ENCODE measurements at regions not wholly inside any gene's neighbourhood (a gene's known extent, or its start where the extent isn't known, plus 50 kb on each side); places are given as distances from the start of the nearest gene placed in this dataset.
"Not testable (repeated sequence)": the region's sequence is repeated elsewhere in the genome, so short reads cannot be mapped to it uniquely, and the experiment has no call there.

DNA sequence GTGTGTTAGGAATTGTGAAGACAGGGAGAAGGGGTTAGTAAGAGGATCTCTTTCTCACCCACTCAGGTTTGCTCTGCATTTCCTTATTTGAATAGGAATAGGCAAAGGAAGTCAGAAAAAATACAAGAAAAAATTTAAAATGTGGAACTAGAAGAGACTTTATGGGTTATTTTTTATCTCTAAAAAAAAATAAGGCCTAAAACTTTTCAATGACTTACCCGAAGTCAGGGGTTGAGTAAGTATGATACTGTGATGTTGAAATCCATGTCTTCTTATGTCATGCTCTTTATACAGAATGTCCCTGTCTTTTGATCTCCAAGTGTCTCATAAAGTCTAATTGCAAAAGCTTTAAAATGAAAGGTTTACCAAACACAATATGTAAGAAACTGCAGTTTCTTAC lies 148.3 kb upstream of the PIK3R1 start:
- H3K36me3 ChIP-seq (ENCODE audit: control insufficient read depth in 2 of 2, extremely low read depth in 1 of 2, insufficient read depth in 2 of 2, low read length in 2 of 2): no peaks in the 10 kb centered on the region
- no peak overlapping the region for H3K9ac ChIP-seq (ENCODE audit: control insufficient read depth, extremely low read depth, insufficient read depth, low read length)
- no peaks in the 10 kb centered on the region for H3K9me3 ChIP-seq (ENCODE audit: control insufficient read depth, low read depth, low read length)
- H3K4me3 ChIP-seq (ENCODE audit: control insufficient read depth in 2 of 3, extremely low read depth in 1 of 3, insufficient read depth in 2 of 3, low read depth in 1 of 3, low read length in 3 of 3): no peak overlapping the region
- dilution Hi-C loops (cut with MboI; ENCODE audit: extremely low pct_ligation_motif_present, low sequenced_read_pairs): no loop called here
- no peak for TF ChIP-seq EZH2 (IDR thresholded peaks at IDR 0.05; ENCODE audit: low read length)
- TF ChIP-seq, protein P1, sequence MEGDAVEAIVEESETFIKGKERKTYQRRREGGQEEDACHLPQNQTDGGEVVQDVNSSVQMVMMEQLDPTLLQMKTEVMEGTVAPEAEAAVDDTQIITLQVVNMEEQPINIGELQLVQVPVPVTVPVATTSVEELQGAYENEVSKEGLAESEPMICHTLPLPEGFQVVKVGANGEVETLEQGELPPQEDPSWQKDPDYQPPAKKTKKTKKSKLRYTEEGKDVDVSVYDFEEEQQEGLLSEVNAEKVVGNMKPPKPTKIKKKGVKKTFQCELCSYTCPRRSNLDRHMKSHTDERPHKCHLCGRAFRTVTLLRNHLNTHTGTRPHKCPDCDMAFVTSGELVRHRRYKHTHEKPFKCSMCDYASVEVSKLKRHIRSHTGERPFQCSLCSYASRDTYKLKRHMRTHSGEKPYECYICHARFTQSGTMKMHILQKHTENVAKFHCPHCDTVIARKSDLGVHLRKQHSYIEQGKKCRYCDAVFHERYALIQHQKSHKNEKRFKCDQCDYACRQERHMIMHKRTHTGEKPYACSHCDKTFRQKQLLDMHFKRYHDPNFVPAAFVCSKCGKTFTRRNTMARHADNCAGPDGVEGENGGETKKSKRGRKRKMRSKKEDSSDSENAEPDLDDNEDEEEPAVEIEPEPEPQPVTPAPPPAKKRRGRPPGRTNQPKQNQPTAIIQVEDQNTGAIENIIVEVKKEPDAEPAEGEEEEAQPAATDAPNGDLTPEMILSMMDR (optimal IDR thresholded peaks at IDR 0.05 in 1 of 3, IDR thresholded peaks at IDR 0.05 in 1 of 3, conservative IDR thresholded peaks at IDR 0.05 in 1 of 3; ENCODE audit: extremely low read depth in 1 of 3, insufficient read depth in 2 of 3, low read length in 3 of 3): no peak
- no peak overlapping the region for H3K4me2 ChIP-seq (ENCODE audit: control insufficient read depth, extremely low read depth, insufficient read depth, low read depth, low read length)
- H3K9me1 ChIP-seq (ENCODE audit: control insufficient read depth, extremely low read depth, insufficient read depth, low read length): no peaks in the 10 kb centered on the region
- no peaks in the 10 kb centered on the region for H3K4me1 ChIP-seq (ENCODE audit: control insufficient read depth, extremely low read depth, insufficient read depth, low read length)
- DNase-seq (ENCODE audit: low read depth, low spot score) (no peak), FAIRE-seq (no peak)
- no peaks in the 10 kb centered on the region for H3K79me2 ChIP-seq (ENCODE audit: control insufficient read depth, insufficient read depth, low read length)
- no peak overlapping the region for H3K27ac ChIP-seq (ENCODE audit: control insufficient read depth, insufficient read depth, low read length)
- no peaks in the 10 kb centered on the region for H4K20me1 ChIP-seq (ENCODE audit: control insufficient read depth, extremely low read depth, insufficient read depth, low read length)
- H3K27me3 ChIP-seq (ENCODE audit: control insufficient read depth, extremely low read depth, insufficient read depth, low read length): no peaks in the 10 kb centered on the region
- H2AFZ ChIP-seq (ENCODE audit: control insufficient read depth, low read length): no peak overlapping the region

DNA sequence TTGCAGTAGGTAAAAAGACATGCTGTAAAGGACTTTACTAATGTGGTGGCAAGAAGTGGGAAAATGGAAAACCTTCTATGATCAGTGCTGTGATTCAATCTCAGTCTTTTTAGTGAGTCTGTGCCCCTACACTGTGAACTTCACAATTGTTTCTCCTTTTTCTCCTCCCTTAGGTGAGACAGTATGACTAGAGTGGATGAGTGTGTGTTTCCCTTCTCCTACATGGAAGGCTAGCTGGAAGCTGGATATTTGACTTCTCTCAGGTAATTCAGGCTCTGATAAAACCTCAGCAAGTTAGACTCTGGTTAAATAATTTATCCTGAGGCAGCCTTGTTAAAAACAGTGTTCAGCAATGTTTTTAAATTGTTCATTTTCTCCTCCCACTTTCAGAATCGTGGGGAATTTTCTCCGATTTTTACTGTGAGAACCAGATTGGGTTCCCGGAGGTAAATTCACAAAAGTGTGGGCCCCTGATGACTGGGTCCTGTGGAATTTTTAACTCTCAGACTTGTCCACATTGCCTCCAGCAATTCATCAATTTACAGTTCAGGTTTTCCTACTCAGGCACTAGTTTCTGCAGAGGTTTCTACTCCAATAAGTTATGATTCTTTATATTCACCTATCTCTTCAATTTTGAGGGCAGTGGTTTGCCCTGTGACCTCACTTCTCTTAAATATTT lies 149.1 kb upstream of the PIK3R1 start:
- dilution Hi-C loops (cut with MboI; ENCODE audit: extremely low pct_ligation_motif_present, low sequenced_read_pairs): no loop called here
- Histone ChIP-seq H3K9me3 (ENCODE audit: control insufficient read depth, low read depth, low read length) (no peaks in the 10 kb centered on the region), H4K20me1 (ENCODE audit: control insufficient read depth, extremely low read depth, insufficient read depth, low read length) (no peaks in the 10 kb centered on the region), H3K9ac (ENCODE audit: control insufficient read depth, extremely low read depth, insufficient read depth, low read length) (peak overlapping the region; percentile 2), H3K4me1 (ENCODE audit: control insufficient read depth, extremely low read depth, insufficient read depth, low read length) (no peaks in the 10 kb centered on the region), H3K4me2 (ENCODE audit: control insufficient read depth, extremely low read depth, insufficient read depth, low read depth, low read length) (no peak overlapping the region), H3K27ac (ENCODE audit: control insufficient read depth, insufficient read depth, low read length) (no peak overlapping the region), H3K79me2 (ENCODE audit: control insufficient read depth, insufficient read depth, low read length) (no peaks in the 10 kb centered on the region), H3K9me1 (ENCODE audit: control insufficient read depth, extremely low read depth, insufficient read depth, low read length) (no peaks in the 10 kb centered on the region), H3K4me3 (ENCODE audit: control insufficient read depth in 2 of 3, extremely low read depth in 1 of 3, insufficient read depth in 2 of 3, low read depth in 1 of 3, low read length in 3 of 3) (no peak overlapping the region), H2AFZ (ENCODE audit: control insufficient read depth, low read length) (peak overlapping the region; percentile 1), H3K27me3 (ENCODE audit: control insufficient read depth, extremely low read depth, insufficient read depth, low read length) (no peaks in the 10 kb centered on the region), H3K36me3 (ENCODE audit: control insufficient read depth in 2 of 2, extremely low read depth in 1 of 2, insufficient read depth in 2 of 2, low read length in 2 of 2) (no peaks in the 10 kb centered on the region)
- peak; percentile 74 for FAIRE-seq
- peak; percentile 2 for DNase-seq (ENCODE audit: low read depth, low spot score)
- TF ChIP-seq, protein P1 (optimal IDR thresholded peaks at IDR 0.05 in 1 of 3, IDR thresholded peaks at IDR 0.05 in 1 of 3, conservative IDR thresholded peaks at IDR 0.05 in 1 of 3; ENCODE audit: extremely low read depth in 1 of 3, insufficient read depth in 2 of 3, low read length in 3 of 3): no peak
- no peak for TF ChIP-seq EZH2 (IDR thresholded peaks at IDR 0.05; ENCODE audit: low read length)

DNA sequence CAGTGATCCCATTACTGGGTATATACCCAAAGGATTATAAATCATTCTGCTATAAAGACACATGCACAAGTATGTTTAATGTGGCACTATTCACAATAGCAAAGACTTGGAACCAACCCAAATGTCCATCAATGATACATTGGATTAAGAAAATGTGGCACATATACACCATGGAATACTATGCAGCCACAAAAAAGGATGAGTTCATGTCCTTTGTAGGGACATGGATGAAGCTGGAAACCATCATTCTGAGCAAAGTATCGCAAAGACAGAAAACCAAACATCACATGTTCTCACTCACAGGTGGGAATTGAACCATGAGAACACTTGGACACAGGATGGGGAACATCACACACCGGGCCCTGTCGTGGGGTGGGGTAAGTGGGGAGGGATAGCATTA lies 150.2 kb upstream of the PIK3R1 start:
- FAIRE-seq; H4K20me1 ChIP-seq (ENCODE audit: control insufficient read depth, extremely low read depth, insufficient read depth, low read length); H3K9me3 ChIP-seq (ENCODE audit: control insufficient read depth, low read depth, low read length); H3K4me2 ChIP-seq (ENCODE audit: control insufficient read depth, extremely low read depth, insufficient read depth, low read depth, low read length); H3K4me3 ChIP-seq (ENCODE audit: control insufficient read depth in 2 of 3, extremely low read depth in 1 of 3, insufficient read depth in 2 of 3, low read depth in 1 of 3, low read length in 3 of 3); dilution Hi-C loops (cut with MboI; ENCODE audit: extremely low pct_ligation_motif_present, low sequenced_read_pairs); DNase-seq (ENCODE audit: low read depth, low spot score); H3K9ac ChIP-seq (ENCODE audit: control insufficient read depth, extremely low read depth, insufficient read depth, low read length); H3K9me1 ChIP-seq (ENCODE audit: control insufficient read depth, extremely low read depth, insufficient read depth, low read length); H2AFZ ChIP-seq (ENCODE audit: control insufficient read depth, low read length); H3K4me1 ChIP-seq (ENCODE audit: control insufficient read depth, extremely low read depth, insufficient read depth, low read length); H3K36me3 ChIP-seq (ENCODE audit: control insufficient read depth in 2 of 2, extremely low read depth in 1 of 2, insufficient read depth in 2 of 2, low read length in 2 of 2); H3K79me2 ChIP-seq (ENCODE audit: control insufficient read depth, insufficient read depth, low read length); H3K27me3 ChIP-seq (ENCODE audit: control insufficient read depth, extremely low read depth, insufficient read depth, low read length); H3K27ac ChIP-seq (ENCODE audit: control insufficient read depth, insufficient read depth, low read length): not testable (repeated sequence)
